Lung (tissue), 11 donors: ENCODE measurements at regions not wholly inside any gene's neighbourhood (a gene's known extent, or its start where the extent isn't known, plus 50 kb on each side); places are given as distances from the start of the nearest gene placed in this dataset.

Source experiments
- ATAC-seq: fragments of 200-7000 bp; cut with Tn5 transposase; one replicate; pipeline ENCODE4 v1.9.1; 2020; ENCODE audit warnings: moderate number of reproducible peaks; ENCODE audit not compliant: insufficient read depth, low FRiP score
- DNase-seq, 3 donors: peaks; one replicate each; pipeline ENCODE4 v3.0.0-alpha.2; 2013 to 2017
- H3K27ac ChIP-seq, 2 donors: one replicate each; pipeline ENCODE4 v1.5.1; 2013; ENCODE audit warnings: mild to moderate bottlenecking in 2 of 2, moderate library complexity in 2 of 2, control low read depth in 1 of 2, inconsistent platforms in 1 of 2, low read depth in 1 of 2, low read length in 1 of 2
- H3K27me3 ChIP-seq, 3 donors: one replicate each; pipeline ENCODE4 v1.5.1; 2013; ENCODE audit warnings: low read length in 2 of 3; ENCODE audit not compliant: control insufficient read depth in 3 of 3, insufficient read depth in 3 of 3
- H3K36me3 ChIP-seq, 4 donors: one replicate each; pipeline ENCODE4 v1.5.1; 2013; ENCODE audit warnings: low read length in 4 of 4, mild to moderate bottlenecking in 1 of 4, moderate library complexity in 1 of 4; ENCODE audit not compliant: control insufficient read depth in 4 of 4, insufficient read depth in 4 of 4
- H3K4me1 ChIP-seq, 5 donors: one replicate each; pipeline ENCODE4 v1.5.1; 2013; ENCODE audit warnings: low read length in 5 of 5, mild to moderate bottlenecking in 2 of 5, moderate library complexity in 1 of 5; ENCODE audit not compliant: control insufficient read depth in 5 of 5, insufficient read depth in 5 of 5
- H3K4me3 ChIP-seq: one replicate; pipeline ENCODE4 v1.5.1; 2013; ENCODE audit warnings: mild to moderate bottlenecking, control low read depth, moderate library complexity
- H3K9ac ChIP-seq, 2 donors: one replicate each; pipeline ENCODE4 v1.5.1; 2013; ENCODE audit warnings: low read length in 2 of 2, control low read depth in 1 of 2; ENCODE audit not compliant: insufficient read depth in 1 of 2
- H3K9me3 ChIP-seq, 4 donors: one replicate each; pipeline ENCODE4 v1.5.1; 2013; ENCODE audit warnings: low read length in 3 of 4, mild to moderate bottlenecking in 1 of 4, moderate library complexity in 1 of 4; ENCODE audit not compliant: control insufficient read depth in 4 of 4, insufficient read depth in 3 of 4
- CTCF ChIP-seq: IDR thresholded peaks from 2 replicates; pipeline ENCODE4 v1.5.1; 2012; ENCODE audit warnings: mild to moderate bottlenecking; ENCODE audit errors: control extremely low read depth, extremely low read depth
- WGBS, 2 donors: extraction: QIAGEN DNeasy Blood & Tissue Kit; methylation state at CpG; one replicate each; pipeline ENCODE4 v1.1.7; 2013; 5-methylcytosine and 5-hydroxymethylcytosine counted together
- donor health status: control.
- donor health status: control.
- donor health status: Bipolar disorder and iron deficiency.
- donor health status: healthy.
- donor health status: DM: yes; HTN: yes; CAD: no.

DNA sequence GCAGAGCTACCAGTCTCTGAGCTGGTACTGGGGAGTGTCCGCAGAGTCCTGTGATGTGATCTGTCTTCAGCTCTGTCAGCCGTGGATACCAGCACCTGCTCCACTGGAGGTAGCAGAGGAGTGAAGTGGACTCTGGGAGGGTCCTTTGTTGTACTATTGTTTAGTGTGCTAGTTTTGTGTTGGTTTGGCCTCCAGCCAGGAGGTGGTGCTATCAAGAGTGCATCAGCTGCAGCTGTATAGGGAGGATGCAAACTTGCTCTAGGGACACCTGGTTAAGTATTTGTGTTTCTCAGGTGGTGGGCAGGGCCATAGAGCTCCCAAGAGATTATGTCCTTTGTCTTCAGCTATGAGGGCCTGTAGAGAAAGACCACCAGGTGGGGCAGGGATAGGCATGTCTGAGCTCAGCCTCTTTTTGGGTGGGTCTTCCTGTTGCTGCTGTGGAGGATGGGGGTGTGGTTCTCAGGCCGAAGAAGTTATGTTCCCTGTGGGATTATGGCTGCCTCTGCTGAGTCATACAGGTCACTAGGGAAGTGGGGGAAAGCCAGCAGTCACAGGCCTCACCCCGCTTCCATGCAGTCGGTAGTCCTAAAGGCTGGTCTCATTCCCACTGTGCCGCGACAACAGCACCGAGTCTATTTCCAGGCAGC, 443.2 kb upstream of the TBL1XR1 start:
- Histone ChIP-seq H3K9me3 (peaks cover 0 to 6% (median 2%) of the 10 kb centered on the region in 4 donors), H3K9ac (no peak overlapping the region), H3K4me3 (no peak overlapping the region), H3K27ac (no peak overlapping the region), H3K4me1 (peaks cover 0 to 8% (median 0%) of the 10 kb centered on the region in 5 donors), H3K27me3 (no peaks in the 10 kb centered on the region), H3K36me3 (no peaks in the 10 kb centered on the region)
- DNase-seq (no peak), ATAC-seq (no peak)
- 77 to 78% methylated on average over 8 of the region's 8 CpGs for WGBS, 2 donors
- TF ChIP-seq CTCF = no peak

DNA sequence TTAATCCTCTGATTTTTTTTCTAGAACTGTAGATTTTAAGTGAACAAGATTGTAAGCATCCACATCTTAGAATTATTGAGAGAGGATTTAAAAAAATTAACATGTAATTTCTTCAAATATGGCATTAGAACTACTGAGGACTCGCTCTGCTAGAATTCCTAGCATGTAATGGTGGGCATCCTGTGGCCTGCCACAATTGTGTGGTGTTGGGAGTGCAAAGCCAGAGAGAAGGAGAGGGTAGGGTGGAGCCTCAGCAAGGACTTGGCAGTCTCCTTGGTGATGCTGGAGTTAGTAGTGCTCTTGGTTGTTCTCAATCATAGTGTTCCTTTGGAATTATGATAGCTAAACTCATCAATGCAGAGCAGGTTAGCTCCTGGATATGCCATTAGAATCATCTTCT, 443.9 kb upstream of the TBL1XR1 start:
- no peak for DNase-seq
- H3K27ac ChIP-seq = no peak overlapping the region
- H3K9me3 ChIP-seq = peaks cover 0 to 6% (median 2%) of the 10 kb centered on the region in 4 donors
- TF ChIP-seq CTCF = no peak
- 95 to 100% methylated on average over 1 of the region's 1 CpG for WGBS, 2 donors
- no peak overlapping the region for H3K4me3 ChIP-seq
- H3K9ac ChIP-seq = no peak overlapping the region
- H3K4me1 ChIP-seq = peaks cover 0 to 8% (median 0%) of the 10 kb centered on the region in 5 donors
- no peaks in the 10 kb centered on the region for H3K27me3 ChIP-seq
- ATAC-seq = no peak
- H3K36me3 ChIP-seq = no peaks in the 10 kb centered on the region

DNA sequence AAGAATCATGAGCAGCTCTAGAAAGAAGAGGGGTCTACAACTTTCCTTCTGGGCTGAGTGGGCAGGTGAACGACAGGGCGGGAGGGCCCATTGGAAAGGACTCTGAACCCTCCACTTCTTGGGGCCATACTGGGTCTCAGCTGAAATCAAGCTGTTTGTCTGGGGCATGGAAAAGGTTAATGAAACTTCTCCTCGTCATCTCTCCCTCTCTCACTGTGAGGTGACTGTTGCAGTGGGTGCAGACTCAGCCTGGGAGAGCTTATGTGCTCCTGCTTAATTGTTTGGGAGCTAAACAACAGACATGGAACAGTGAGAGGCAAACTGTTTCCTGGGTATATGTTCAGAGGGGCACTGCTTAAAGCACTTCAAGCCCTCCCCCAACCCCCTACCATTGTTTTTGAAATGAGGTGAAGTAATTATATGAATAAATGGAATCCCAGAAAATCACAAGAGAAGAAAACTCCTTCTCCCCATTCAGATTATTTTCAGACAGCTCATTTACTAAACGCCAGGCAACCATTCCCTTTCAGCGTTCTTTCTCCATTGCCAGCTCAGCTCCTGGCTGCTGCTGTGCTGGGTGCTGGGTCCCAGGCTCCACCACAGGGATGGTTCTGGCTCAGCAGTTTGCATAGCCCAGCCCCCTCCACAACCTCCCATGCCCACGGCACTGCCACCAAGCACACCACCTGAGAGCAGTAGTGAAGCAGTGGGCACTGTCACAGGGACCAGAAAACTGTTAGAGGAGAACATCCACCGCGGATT, 444.9 kb upstream of the TBL1XR1 start:
- Histone ChIP-seq H3K9ac (no peak overlapping the region), H3K27me3 (no peaks in the 10 kb centered on the region), H3K9me3 (peaks cover 0 to 6% (median 1%) of the 10 kb centered on the region in 4 donors), H3K36me3 (no peaks in the 10 kb centered on the region), H3K4me1 (peaks cover 0 to 8% (median 0%) of the 10 kb centered on the region in 5 donors), H3K4me3 (no peak overlapping the region), H3K27ac (peak overlapping the region in 1 of 2 donors; percentile 66)
- no peak for DNase-seq
- no peak for ATAC-seq
- WGBS, 2 donors = 72 to 77% methylated on average over 8 of the region's 8 CpGs
- TF ChIP-seq CTCF = no peak
